HL-60 (cell line): ENCODE measurements at regions not wholly inside any gene's neighbourhood (a gene's known extent, or its start where the extent isn't known, plus 50 kb on each side); places are given as distances from the start of the nearest gene placed in this dataset.

Experiments used
- DNase-seq, 2 experiments: peaks; one replicate each; pipeline ENCODE4 v3.0.0-alpha.2; 2010 to 2020; ENCODE audit warnings: low read depth in 1 of 2, low spot score in 1 of 2
- H3K27ac ChIP-seq: fragments of 250-450 bp; sonication (Bioruptor Pico); replicated peaks from 2 replicates; pipeline ENCODE4 v1.5.1; 2020; ENCODE audit warnings: mild to moderate bottlenecking, moderate library complexity
- H3K27me3 ChIP-seq: fragments of 250-450 bp; sonication (Bioruptor Pico); 2 replicates; pipeline ENCODE4 v1.5.1; 2021; ENCODE audit warnings: mild to moderate bottlenecking, moderate library complexity; ENCODE audit not compliant: insufficient read depth, poor library complexity, severe bottlenecking
- H3K4me3 ChIP-seq: replicated peaks from 2 replicates; pipeline ENCODE4 v1.5.1; 2011; ENCODE audit warnings: mild to moderate bottlenecking, control low read depth, low read length; ENCODE audit not compliant: insufficient read depth
- GABPA ChIP-seq: IDR thresholded peaks from 2 replicates; pipeline ENCODE4 v1.6.1; 2012; ENCODE audit warnings: low read depth
- POLR2AphosphoS5 ChIP-seq: IDR thresholded peaks from 2 replicates; pipeline ENCODE4 v1.6.1; 2012; ENCODE audit warnings: low read depth
- REST ChIP-seq: IDR thresholded peaks from 2 replicates; pipeline ENCODE4 v1.6.1; 2012; ENCODE audit warnings: low read depth; ENCODE audit not compliant: insufficient replicate concordance
- SPI1 ChIP-seq: IDR thresholded peaks from 2 replicates; pipeline ENCODE4 v1.6.1; 2012; ENCODE audit warnings: low read depth, mild to moderate bottlenecking, borderline replicate concordance
- TF ChIP-seq, protein P1 (sequence below): IDR thresholded peaks from one replicate; pipeline ENCODE4 v1.5.1; 2011; ENCODE audit warnings: low read length, control low read depth, inconsistent platforms; ENCODE audit not compliant: insufficient read depth

GRCh38 chr10:88097092-88097516 is 233.7 kb downstream of the PTEN start:
- TF ChIP-seq REST: peak; percentile 11
- TF ChIP-seq POLR2AphosphoS5: no peak
- peak overlapping the region; percentile 19 for H3K27ac ChIP-seq
- H3K27me3 ChIP-seq: no peaks in the 10 kb centered on the region
- peak; percentile 68 to 79 for DNase-seq
- H3K4me3 ChIP-seq: no peak overlapping the region

DNA sequence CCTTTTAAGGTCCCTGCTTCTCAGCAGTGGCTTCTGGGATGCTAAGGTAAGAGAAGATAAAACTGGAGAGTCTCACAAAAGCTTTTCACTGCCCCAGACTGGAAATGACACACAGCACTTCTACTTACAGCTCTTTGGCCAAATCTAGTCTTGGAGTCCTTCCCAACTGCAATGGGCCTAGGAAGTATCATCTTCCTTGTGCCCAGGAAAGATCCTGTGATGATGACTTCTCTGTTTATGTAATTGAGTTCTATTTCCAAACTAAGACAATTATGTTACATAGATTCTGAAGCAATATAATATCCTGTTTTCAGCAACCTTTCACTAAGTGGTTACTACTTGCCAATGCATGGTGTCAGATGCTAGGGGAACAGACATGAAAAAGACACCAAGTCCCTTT is 234.1 kb downstream of the PTEN start:
- H3K4me3 ChIP-seq: no peak overlapping the region
- TF ChIP-seq GABPA (no peak), REST (no peak), SPI1 (no peak), POLR2AphosphoS5 (no peak)
- TF ChIP-seq, protein P1, sequence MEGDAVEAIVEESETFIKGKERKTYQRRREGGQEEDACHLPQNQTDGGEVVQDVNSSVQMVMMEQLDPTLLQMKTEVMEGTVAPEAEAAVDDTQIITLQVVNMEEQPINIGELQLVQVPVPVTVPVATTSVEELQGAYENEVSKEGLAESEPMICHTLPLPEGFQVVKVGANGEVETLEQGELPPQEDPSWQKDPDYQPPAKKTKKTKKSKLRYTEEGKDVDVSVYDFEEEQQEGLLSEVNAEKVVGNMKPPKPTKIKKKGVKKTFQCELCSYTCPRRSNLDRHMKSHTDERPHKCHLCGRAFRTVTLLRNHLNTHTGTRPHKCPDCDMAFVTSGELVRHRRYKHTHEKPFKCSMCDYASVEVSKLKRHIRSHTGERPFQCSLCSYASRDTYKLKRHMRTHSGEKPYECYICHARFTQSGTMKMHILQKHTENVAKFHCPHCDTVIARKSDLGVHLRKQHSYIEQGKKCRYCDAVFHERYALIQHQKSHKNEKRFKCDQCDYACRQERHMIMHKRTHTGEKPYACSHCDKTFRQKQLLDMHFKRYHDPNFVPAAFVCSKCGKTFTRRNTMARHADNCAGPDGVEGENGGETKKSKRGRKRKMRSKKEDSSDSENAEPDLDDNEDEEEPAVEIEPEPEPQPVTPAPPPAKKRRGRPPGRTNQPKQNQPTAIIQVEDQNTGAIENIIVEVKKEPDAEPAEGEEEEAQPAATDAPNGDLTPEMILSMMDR: no peak
- no peaks in the 10 kb centered on the region for H3K27me3 ChIP-seq
- peak in 1 of 2 experiments; percentile 39 for DNase-seq
- peak overlapping the region; percentile 19 for H3K27ac ChIP-seq

DNA sequence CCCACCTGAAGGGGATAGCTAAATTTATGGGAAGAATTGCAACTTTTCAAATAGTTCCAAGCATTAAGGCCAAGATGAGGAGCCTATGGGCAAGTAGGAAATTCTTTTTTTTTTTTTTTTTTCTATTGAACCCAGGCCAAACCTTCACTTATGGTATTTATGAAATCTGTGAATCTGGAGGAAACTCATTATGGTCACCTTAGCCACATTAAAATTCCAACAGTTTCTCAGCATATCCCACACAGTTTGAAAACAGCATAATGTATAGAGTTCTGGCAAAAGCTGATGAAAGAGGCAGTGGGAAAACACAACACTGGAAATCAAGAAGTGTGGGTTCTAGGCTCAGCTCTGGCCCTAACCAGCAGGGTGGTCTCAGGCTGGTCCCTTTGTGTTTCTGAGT is 236.9 kb downstream of the PTEN start:
- TF ChIP-seq SPI1: no peak
- TF ChIP-seq GABPA: no peak
- TF ChIP-seq POLR2AphosphoS5: no peak
- TF ChIP-seq, protein P1: no peak
- no peak for TF ChIP-seq REST
- H3K27ac ChIP-seq: no peak overlapping the region
- no peak overlapping the region for H3K4me3 ChIP-seq
- DNase-seq: no peak
- H3K27me3 ChIP-seq: no peaks in the 10 kb centered on the region

GRCh38 chr10:88101666-88102065 is 238.2 kb downstream of the PTEN start:
- Histone ChIP-seq H3K4me3 (no peak overlapping the region), H3K27ac (no peak overlapping the region), H3K27me3 (no peaks in the 10 kb centered on the region)
- DNase-seq: no peak
- TF ChIP-seq, protein P1: no peak
- TF ChIP-seq POLR2AphosphoS5 (no peak), REST (no peak), GABPA (no peak), SPI1 (no peak)
